Neural cell (in vitro differentiated cells): ENCODE measurements at regions not wholly inside any gene's neighbourhood (a gene's known extent, or its start where the extent isn't known, plus 50 kb on each side); places are given as distances from the start of the nearest gene placed in this dataset.

Experiments
- H2AFZ ChIP-seq: fragments of 200-600, 300-800 bp; sonication (generic), shearing (Covaris generic); 2 replicates; pipeline ENCODE4 v1.6.0; 2014; ENCODE audit warnings: low read depth, mild to moderate bottlenecking, antibody characterized with exemption, low read length, moderate library complexity
- H3F3A ChIP-seq: fragments of 200-600 bp; shearing (Covaris generic); 2 replicates; pipeline ENCODE4 v1.6.1; 2016; ENCODE audit warnings: mild to moderate bottlenecking, moderate library complexity, mixed read lengths, antibody characterized with exemption, low read length; ENCODE audit not compliant: insufficient read depth, poor library complexity, severe bottlenecking
- H3K27ac ChIP-seq: fragments of 200-600, 300-800 bp; sonication (generic), shearing (Covaris generic); 2 replicates; pipeline ENCODE4 v1.5.1; 2014; ENCODE audit warnings: mild to moderate bottlenecking, low read length, moderate library complexity
- H3K27me3 ChIP-seq: fragments of 300-800, 200-600 bp; sonication (generic), shearing (Covaris generic); 2 replicates; pipeline ENCODE4 v1.6.0; 2014; ENCODE audit warnings: mild to moderate bottlenecking, low read depth, low read length, moderate library complexity; ENCODE audit not compliant: insufficient read depth
- H3K36me3 ChIP-seq: fragments of 300-800, 200-600 bp; sonication (generic), shearing (Covaris generic); 2 replicates; pipeline ENCODE4 v1.5.1; 2014; ENCODE audit warnings: mild to moderate bottlenecking, antibody characterized with exemption, low read length, moderate library complexity; ENCODE audit not compliant: insufficient read depth
- H3K4me2 ChIP-seq: fragments of 300-800, 200-600 bp; sonication (generic), shearing (Covaris generic); 2 replicates; pipeline ENCODE4 v1.6.0; 2014; ENCODE audit warnings: mild to moderate bottlenecking, low read length
- H3K4me3 ChIP-seq: fragments of 300-800, 200-600 bp; sonication (generic), shearing (Covaris generic); 2 replicates; pipeline ENCODE4 v1.5.1; 2014; ENCODE audit warnings: mild to moderate bottlenecking, low read length, moderate library complexity
- H3K79me2 ChIP-seq: fragments of 200-600 bp; shearing (Covaris generic); replicated peaks from 2 replicates; pipeline ENCODE4 v1.6.0; 2014; ENCODE audit warnings: mild to moderate bottlenecking, low read length, moderate library complexity; ENCODE audit not compliant: insufficient read depth
- H3K9ac ChIP-seq: fragments of 300-800, 200-600 bp; sonication (generic), shearing (Covaris generic); 2 replicates; pipeline ENCODE4 v1.6.1; 2016; ENCODE audit warnings: mild to moderate bottlenecking, low read length, mixed read lengths
- H3K9me2 ChIP-seq: fragments of 200-600 bp; shearing (Covaris generic); 2 replicates; pipeline ENCODE4 v1.6.1; 2016; ENCODE audit warnings: mild to moderate bottlenecking, low read length, mixed read lengths; ENCODE audit not compliant: insufficient read depth
- H3K9me3 ChIP-seq: fragments of 200-600, 300-800 bp; sonication (generic), shearing (Covaris generic); 2 replicates; pipeline ENCODE4 v1.6.1; 2016; ENCODE audit warnings: mild to moderate bottlenecking, mixed run types, low read length, moderate library complexity, mixed read lengths
- H4K20me1 ChIP-seq: fragments of 200-600 bp; shearing (Covaris generic); 2 replicates; pipeline ENCODE4 v1.6.1; 2016; ENCODE audit warnings: mild to moderate bottlenecking, mixed run types; ENCODE audit not compliant: insufficient read depth
- EP300 ChIP-seq: fragments of 450-650 bp; conservative IDR thresholded peaks from 2 replicates; pipeline ENCODE4 v1.6.1; 2014; ENCODE audit warnings: antibody characterized with exemption, mild to moderate bottlenecking, moderate library complexity; ENCODE audit not compliant: poor library complexity, severe bottlenecking
- EZH2 ChIP-seq: fragments of 200-600, 300-800 bp; shearing (Covaris generic), sonication (generic); IDR thresholded peaks from 2 replicates; pipeline ENCODE4 v1.6.1; 2014; ENCODE audit warnings: antibody characterized with exemption, low read length, borderline replicate concordance, mild to moderate bottlenecking; ENCODE audit not compliant: insufficient read depth, poor library complexity, severe bottlenecking
- MXI1 ChIP-seq: fragments of 450-650 bp; conservative IDR thresholded peaks from 2 replicates; pipeline ENCODE4 v1.6.1; 2014; ENCODE audit warnings: antibody characterized with exemption, mild to moderate bottlenecking; ENCODE audit not compliant: poor library complexity, severe bottlenecking
- POLR2AphosphoS5 ChIP-seq: IDR thresholded peaks from 2 replicates; pipeline ENCODE4 v1.6.1; 2012
- RAD21 ChIP-seq: fragments of 450-650 bp; conservative IDR thresholded peaks from 2 replicates; pipeline ENCODE4 v1.6.1; 2014; ENCODE audit warnings: antibody characterized with exemption, mild to moderate bottlenecking, moderate library complexity
- SMC3 ChIP-seq: fragments of 450-650 bp; conservative IDR thresholded peaks from 2 replicates; pipeline ENCODE4 v1.6.1; 2014; ENCODE audit warnings: antibody characterized with exemption, mild to moderate bottlenecking, moderate library complexity; ENCODE audit not compliant: poor library complexity
- TAF1 ChIP-seq: IDR thresholded peaks from 2 replicates; pipeline ENCODE4 v1.6.1; 2012; ENCODE audit warnings: low read depth
- TF ChIP-seq, protein P1 (sequence below): fragments of 450-650 bp; IDR thresholded peaks from 2 replicates; pipeline ENCODE4 v1.5.1; 2014; ENCODE audit warnings: antibody characterized with exemption, mild to moderate bottlenecking, moderate library complexity; ENCODE audit not compliant: poor library complexity, severe bottlenecking
- TF ChIP-seq, protein P2 (sequence below): IDR thresholded peaks from 2 replicates; pipeline ENCODE4 v1.6.1; 2012; ENCODE audit warnings: borderline replicate concordance

DNA sequence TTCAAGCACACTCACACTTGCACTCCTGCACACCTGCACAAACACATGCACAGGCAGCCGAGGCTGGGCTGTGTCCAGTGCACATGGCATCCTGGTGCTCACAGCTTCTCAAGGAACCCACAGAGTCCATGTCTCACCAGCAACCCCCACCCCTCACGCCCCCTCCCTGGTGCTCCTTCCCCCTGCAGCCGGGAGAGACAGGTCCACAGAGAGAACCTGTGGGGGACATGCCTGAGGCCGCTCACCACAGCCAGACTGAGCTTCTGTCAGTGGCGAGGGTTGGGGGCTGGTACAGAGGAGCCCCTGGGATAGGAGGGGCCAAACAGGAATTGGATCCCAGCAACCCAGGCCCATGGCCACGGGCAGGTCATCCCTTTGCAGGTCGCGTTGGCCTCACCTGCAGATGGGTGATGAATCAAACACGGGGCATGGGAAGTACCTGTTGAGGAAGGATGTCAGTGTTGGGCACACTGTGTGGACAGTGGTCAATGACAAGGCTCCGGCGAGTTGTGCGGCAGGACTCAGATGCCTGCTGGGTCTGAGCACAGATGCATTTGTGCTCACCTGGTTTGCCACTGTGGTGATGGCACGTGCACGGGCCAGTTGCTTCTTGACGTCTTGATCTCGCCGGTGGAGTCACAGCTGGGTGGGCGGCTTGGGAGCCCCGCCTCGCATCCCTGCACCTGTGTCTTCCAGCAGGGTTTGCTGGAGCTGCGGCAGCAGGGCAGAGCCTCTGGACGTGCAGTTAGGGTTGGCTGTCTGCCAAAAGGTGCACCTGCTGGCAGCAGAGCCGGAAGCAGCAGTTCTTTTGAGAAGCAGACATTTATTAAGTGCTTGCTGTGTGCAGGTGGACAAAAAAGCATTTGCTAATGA is 113.0 kb downstream of the ERMARD start:
- Histone ChIP-seq H3K9me2 (no peaks in the 10 kb centered on the region), H3K4me3 (no peak overlapping the region), H3K36me3 (no peaks in the 10 kb centered on the region), H4K20me1 (no peaks in the 10 kb centered on the region), H2AFZ (no peak overlapping the region), H3F3A (no peaks in the 10 kb centered on the region), H3K9me3 (no peaks in the 10 kb centered on the region), H3K4me2 (no peak overlapping the region), H3K27ac (no peak overlapping the region), H3K27me3 (no peaks in the 10 kb centered on the region), H3K9ac (no peak overlapping the region), H3K79me2 (no peaks in the 10 kb centered on the region)
- TF ChIP-seq TAF1 = no peak
- no peak for TF ChIP-seq EZH2
- TF ChIP-seq RAD21 = no peak
- no peak for TF ChIP-seq POLR2AphosphoS5
- TF ChIP-seq SMC3 = no peak
- TF ChIP-seq EP300 = no peak
- TF ChIP-seq, protein P1, sequence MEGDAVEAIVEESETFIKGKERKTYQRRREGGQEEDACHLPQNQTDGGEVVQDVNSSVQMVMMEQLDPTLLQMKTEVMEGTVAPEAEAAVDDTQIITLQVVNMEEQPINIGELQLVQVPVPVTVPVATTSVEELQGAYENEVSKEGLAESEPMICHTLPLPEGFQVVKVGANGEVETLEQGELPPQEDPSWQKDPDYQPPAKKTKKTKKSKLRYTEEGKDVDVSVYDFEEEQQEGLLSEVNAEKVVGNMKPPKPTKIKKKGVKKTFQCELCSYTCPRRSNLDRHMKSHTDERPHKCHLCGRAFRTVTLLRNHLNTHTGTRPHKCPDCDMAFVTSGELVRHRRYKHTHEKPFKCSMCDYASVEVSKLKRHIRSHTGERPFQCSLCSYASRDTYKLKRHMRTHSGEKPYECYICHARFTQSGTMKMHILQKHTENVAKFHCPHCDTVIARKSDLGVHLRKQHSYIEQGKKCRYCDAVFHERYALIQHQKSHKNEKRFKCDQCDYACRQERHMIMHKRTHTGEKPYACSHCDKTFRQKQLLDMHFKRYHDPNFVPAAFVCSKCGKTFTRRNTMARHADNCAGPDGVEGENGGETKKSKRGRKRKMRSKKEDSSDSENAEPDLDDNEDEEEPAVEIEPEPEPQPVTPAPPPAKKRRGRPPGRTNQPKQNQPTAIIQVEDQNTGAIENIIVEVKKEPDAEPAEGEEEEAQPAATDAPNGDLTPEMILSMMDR = no peak
- TF ChIP-seq MXI1 = no peak
- TF ChIP-seq, protein P2, sequence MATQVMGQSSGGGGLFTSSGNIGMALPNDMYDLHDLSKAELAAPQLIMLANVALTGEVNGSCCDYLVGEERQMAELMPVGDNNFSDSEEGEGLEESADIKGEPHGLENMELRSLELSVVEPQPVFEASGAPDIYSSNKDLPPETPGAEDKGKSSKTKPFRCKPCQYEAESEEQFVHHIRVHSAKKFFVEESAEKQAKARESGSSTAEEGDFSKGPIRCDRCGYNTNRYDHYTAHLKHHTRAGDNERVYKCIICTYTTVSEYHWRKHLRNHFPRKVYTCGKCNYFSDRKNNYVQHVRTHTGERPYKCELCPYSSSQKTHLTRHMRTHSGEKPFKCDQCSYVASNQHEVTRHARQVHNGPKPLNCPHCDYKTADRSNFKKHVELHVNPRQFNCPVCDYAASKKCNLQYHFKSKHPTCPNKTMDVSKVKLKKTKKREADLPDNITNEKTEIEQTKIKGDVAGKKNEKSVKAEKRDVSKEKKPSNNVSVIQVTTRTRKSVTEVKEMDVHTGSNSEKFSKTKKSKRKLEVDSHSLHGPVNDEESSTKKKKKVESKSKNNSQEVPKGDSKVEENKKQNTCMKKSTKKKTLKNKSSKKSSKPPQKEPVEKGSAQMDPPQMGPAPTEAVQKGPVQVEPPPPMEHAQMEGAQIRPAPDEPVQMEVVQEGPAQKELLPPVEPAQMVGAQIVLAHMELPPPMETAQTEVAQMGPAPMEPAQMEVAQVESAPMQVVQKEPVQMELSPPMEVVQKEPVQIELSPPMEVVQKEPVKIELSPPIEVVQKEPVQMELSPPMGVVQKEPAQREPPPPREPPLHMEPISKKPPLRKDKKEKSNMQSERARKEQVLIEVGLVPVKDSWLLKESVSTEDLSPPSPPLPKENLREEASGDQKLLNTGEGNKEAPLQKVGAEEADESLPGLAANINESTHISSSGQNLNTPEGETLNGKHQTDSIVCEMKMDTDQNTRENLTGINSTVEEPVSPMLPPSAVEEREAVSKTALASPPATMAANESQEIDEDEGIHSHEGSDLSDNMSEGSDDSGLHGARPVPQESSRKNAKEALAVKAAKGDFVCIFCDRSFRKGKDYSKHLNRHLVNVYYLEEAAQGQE = no peak

DNA sequence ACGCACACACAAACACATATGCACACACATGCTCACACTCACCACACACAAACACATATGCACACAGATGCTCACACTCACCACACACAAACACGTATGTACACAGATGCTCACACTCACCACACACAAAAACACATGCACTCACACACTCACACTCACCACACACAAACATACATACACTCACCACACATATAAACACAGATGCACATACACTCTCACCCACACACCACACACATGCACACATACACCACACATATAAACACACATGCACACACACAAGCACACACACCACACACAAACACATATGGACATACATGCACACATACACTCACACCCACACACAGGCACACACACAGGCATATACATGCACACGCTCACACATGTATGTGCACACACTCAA is 112.3 kb downstream of the ERMARD start:
- no peak for TF ChIP-seq EP300
- TF ChIP-seq POLR2AphosphoS5 = no peak
- TF ChIP-seq EZH2 = no peak
- TF ChIP-seq, protein P1 = no peak
- TF ChIP-seq, protein P2 = no peak
- Histone ChIP-seq H3K4me2 (no peak overlapping the region), H3K27me3 (no peaks in the 10 kb centered on the region), H3K79me2 (no peaks in the 10 kb centered on the region), H3K9ac (no peak overlapping the region), H4K20me1 (no peaks in the 10 kb centered on the region), H3K9me3 (no peaks in the 10 kb centered on the region), H3K9me2 (no peaks in the 10 kb centered on the region), H3K4me3 (no peak overlapping the region), H3K36me3 (no peaks in the 10 kb centered on the region), H3F3A (no peaks in the 10 kb centered on the region), H3K27ac (no peak overlapping the region), H2AFZ (no peak overlapping the region)
